ENCODE measurements at regions not wholly inside any gene's neighbourhood (a gene's known extent, or its start where the extent isn't known, plus 50 kb on each side); places are given as distances from the start of the nearest gene placed in this dataset.
A peak's percentile ranks its signal among the peaks of the same experiment; 100 is the strongest.

DNA sequence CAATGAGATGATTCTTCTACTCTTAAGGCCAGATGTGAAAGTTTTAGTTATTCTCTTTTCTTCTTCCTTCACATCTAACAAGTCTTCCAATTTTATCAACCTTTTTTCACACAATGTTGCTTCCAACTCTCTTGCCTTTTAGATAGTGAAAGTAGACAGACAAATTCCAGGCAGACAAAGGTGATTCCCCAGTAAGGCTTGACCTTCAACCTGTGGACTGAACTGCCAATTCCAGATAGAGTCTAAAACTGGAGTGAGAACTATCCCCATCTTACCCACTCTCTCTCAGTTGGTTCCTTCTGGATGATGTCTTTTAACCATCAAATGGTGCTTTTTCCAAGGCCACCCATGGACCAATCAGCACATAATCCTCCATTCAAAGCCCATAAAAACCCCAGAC is 159.0 kb downstream of the NSUN3 start:
- Mint-ChIP-seq H3K4me1 (ENCODE audit: low read depth, unreplicated experiment) (peaks cover 29% of the 10 kb centered on the region), H3K4me3 (ENCODE audit: unreplicated experiment) (no peak overlapping the region), H3K27ac (ENCODE audit: unreplicated experiment) (no peak overlapping the region), H3K36me3 (ENCODE audit: unreplicated experiment) (no peaks in the 10 kb centered on the region), H3K9me3 (ENCODE audit: unreplicated experiment) (no peaks in the 10 kb centered on the region), H3K27me3 (ENCODE audit: unreplicated experiment) (peaks cover 2% of the 10 kb centered on the region)
- DNase-seq, result no peak
- TF ChIP-seq, protein P1, sequence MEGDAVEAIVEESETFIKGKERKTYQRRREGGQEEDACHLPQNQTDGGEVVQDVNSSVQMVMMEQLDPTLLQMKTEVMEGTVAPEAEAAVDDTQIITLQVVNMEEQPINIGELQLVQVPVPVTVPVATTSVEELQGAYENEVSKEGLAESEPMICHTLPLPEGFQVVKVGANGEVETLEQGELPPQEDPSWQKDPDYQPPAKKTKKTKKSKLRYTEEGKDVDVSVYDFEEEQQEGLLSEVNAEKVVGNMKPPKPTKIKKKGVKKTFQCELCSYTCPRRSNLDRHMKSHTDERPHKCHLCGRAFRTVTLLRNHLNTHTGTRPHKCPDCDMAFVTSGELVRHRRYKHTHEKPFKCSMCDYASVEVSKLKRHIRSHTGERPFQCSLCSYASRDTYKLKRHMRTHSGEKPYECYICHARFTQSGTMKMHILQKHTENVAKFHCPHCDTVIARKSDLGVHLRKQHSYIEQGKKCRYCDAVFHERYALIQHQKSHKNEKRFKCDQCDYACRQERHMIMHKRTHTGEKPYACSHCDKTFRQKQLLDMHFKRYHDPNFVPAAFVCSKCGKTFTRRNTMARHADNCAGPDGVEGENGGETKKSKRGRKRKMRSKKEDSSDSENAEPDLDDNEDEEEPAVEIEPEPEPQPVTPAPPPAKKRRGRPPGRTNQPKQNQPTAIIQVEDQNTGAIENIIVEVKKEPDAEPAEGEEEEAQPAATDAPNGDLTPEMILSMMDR (IDR thresholded peaks at IDR 0.05; ENCODE audit: partially characterized antibody, unreplicated experiment), result no peak

DNA sequence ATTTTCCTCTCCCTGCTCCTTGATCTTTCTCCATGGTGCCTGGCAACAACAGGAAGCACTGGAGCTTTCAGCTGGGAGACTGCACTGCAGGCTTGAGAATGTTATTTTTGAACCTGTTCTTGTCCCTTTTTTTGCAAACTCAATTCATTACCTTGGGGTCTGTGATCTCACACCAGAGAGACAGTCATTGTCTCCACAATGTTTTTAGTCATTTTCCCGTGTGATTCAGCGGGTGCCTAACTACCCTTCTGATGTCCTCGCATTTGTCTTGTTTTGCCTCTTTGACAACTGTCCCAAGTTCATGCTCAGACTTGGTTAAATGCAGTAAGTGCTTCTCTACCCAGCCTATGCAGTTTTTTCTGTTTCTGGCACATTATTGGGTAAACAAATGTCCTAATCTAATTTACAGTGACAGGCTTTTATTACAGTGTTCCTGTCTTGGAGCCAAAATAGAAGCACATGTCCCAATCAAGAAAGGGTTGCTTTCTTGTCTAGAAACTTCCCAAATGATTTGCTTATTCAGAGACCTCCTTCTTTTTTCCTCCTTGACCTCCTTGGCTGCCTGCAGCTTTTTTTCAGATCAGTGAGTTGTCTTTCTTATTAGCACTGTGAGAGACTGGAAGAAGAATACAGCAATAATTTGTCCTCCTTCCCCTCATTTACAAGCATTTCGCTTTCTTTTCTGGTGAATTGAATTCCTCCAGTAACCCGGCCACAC is 162.4 kb downstream of the NSUN3 start:
- Mint-ChIP-seq H3K9me3 (ENCODE audit: unreplicated experiment) (no peaks in the 10 kb centered on the region), H3K4me1 (ENCODE audit: low read depth, unreplicated experiment) (peaks cover 20% of the 10 kb centered on the region), H3K27me3 (ENCODE audit: unreplicated experiment) (peaks cover 2% of the 10 kb centered on the region), H3K36me3 (ENCODE audit: unreplicated experiment) (no peaks in the 10 kb centered on the region), H3K4me3 (ENCODE audit: unreplicated experiment) (no peak overlapping the region), H3K27ac (ENCODE audit: unreplicated experiment) (no peak overlapping the region)
- DNase-seq, result no peak
- TF ChIP-seq, protein P1 (IDR thresholded peaks at IDR 0.05; ENCODE audit: partially characterized antibody, unreplicated experiment), result no peak

DNA sequence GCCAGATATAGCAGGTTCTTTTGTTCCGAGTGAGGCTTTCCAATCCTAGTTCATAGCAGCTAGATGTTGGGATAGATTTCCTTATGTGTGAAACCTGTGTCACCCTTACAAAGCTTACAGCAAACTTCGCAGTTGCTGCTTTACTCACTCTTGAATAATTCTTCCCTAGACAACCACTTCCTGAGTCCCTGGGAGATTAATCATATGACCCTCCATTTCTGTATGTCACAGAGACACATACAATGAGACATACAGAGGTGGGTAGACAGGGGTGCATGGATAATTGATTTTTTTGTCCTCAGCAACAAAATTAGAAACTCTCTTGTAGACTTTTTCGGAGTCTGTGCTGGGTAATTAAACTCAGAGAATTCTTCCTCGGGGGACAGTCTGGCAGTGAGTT is 163.2 kb downstream of the NSUN3 start:
- peaks cover 2% of the 10 kb centered on the region for H3K27me3 Mint-ChIP-seq (ENCODE audit: unreplicated experiment)
- TF ChIP-seq, protein P1 (IDR thresholded peaks at IDR 0.05; ENCODE audit: partially characterized antibody, unreplicated experiment), result no peak
- H3K4me3 Mint-ChIP-seq (ENCODE audit: unreplicated experiment), result no peak overlapping the region
- H3K4me1 Mint-ChIP-seq (ENCODE audit: low read depth, unreplicated experiment), result peaks cover 17% of the 10 kb centered on the region
- no peaks in the 10 kb centered on the region for H3K9me3 Mint-ChIP-seq (ENCODE audit: unreplicated experiment)
- no peaks in the 10 kb centered on the region for H3K36me3 Mint-ChIP-seq (ENCODE audit: unreplicated experiment)
- DNase-seq, result no peak
- H3K27ac Mint-ChIP-seq (ENCODE audit: unreplicated experiment), result no peak overlapping the region

DNA sequence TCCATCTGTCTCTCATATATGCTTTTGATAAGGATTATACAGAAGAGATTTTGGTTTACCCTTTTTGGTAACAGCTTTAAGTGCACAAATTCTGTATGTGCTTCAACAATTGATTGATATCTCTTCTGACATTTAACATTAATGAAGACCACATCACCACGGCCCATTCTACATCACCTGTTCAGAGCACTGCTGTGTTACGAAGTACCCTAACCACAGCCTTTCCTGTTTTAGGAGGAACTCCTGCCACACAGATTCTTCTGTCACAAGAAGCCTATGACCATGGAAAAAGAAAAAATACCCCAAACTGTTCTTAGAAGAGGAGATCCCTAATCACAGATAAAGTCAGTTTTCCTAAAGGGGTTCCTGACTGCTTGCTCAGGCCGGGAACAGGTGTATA is 170.1 kb downstream of the NSUN3 start:
- no peak overlapping the region for H3K4me3 Mint-ChIP-seq (ENCODE audit: unreplicated experiment)
- TF ChIP-seq, protein P1 (IDR thresholded peaks at IDR 0.05; ENCODE audit: partially characterized antibody, unreplicated experiment), result no peak
- H3K4me1 Mint-ChIP-seq (ENCODE audit: low read depth, unreplicated experiment), result peaks cover 7% of the 10 kb centered on the region
- H3K27me3 Mint-ChIP-seq (ENCODE audit: unreplicated experiment), result peaks cover 2% of the 10 kb centered on the region
- peaks cover 2% of the 10 kb centered on the region for H3K36me3 Mint-ChIP-seq (ENCODE audit: unreplicated experiment)
- H3K27ac Mint-ChIP-seq (ENCODE audit: unreplicated experiment), result no peak overlapping the region
- DNase-seq, result no peak
- H3K9me3 Mint-ChIP-seq (ENCODE audit: unreplicated experiment), result peaks cover 6% of the 10 kb centered on the region

DNA sequence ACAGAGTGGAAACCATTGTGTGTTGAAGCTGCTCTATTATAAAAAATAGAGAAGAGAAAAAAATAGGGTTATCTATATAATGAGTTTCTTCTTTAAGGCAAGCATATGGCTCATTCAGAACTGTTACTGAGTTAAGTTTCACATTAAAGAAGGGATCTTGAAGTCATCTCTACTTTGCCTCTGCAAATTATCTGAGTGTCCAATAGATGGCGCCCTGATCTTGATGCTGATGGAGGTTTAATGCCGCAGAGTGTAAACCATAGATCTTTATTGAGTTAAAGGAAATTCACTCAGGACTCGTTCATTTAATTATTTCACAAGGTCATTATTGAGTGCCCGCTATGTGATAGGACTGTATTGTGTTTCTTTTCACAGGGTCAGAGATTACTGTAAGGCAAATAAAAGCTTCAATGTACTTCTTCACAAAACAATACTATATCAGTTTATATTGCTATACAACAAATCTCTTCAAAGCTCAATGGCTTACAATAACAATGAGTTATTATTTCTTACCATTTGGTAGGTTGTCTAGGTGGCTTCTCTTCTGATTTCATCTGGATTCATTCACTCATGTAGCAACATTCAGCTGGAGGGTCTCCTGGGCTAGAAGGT is 171.4 kb downstream of the NSUN3 start:
- peaks cover 7% of the 10 kb centered on the region for H3K36me3 Mint-ChIP-seq (ENCODE audit: unreplicated experiment)
- DNase-seq, result no peak
- H3K4me3 Mint-ChIP-seq (ENCODE audit: unreplicated experiment), result no peak overlapping the region
- peaks cover 2% of the 10 kb centered on the region for H3K27me3 Mint-ChIP-seq (ENCODE audit: unreplicated experiment)
- H3K9me3 Mint-ChIP-seq (ENCODE audit: unreplicated experiment), result peaks cover 11% of the 10 kb centered on the region
- TF ChIP-seq, protein P1 (IDR thresholded peaks at IDR 0.05; ENCODE audit: partially characterized antibody, unreplicated experiment), result peak; percentile 72
- no peak overlapping the region for H3K27ac Mint-ChIP-seq (ENCODE audit: unreplicated experiment)
- peaks cover 3% of the 10 kb centered on the region for H3K4me1 Mint-ChIP-seq (ENCODE audit: low read depth, unreplicated experiment)

All from glutamatergic neuron (in vitro differentiated cells).